ENCODE measurements at regions not wholly inside any gene's neighbourhood (a gene's known extent, or its start where the extent isn't known, plus 50 kb on each side); places are given as distances from the start of the nearest gene placed in this dataset.

GRCh38 chr2:88329815-88330603 lies 122.5 kb downstream of the FOXI3 start:
- no peak for ATAC-seq

GRCh38 chr2:88321449-88322248 lies 130.8 kb downstream of the FOXI3 start:
- Histone ChIP-seq H3K4me3 (no peak overlapping the region), H3K9me3 (no peaks in the 10 kb centered on the region), H3K36me3 (ENCODE audit: low read depth) (no peaks in the 10 kb centered on the region), H3K4me1 (ENCODE audit: low read depth) (no peaks in the 10 kb centered on the region)
- intact Hi-C loops (cut with DNase I, micrococcal nuclease) = no loop called here
- ATAC-seq = no peak
- no peak for DNase-seq
- no peak for TF ChIP-seq CTCF (IDR thresholded peaks at IDR 0.05)

More at GRCh38 chr2:88329815-88330603, 122.5 kb downstream of the FOXI3 start:
- Histone ChIP-seq H3K4me1 (ENCODE audit: low read depth) (no peaks in the 10 kb centered on the region), H3K36me3 (ENCODE audit: low read depth) (no peaks in the 10 kb centered on the region), H3K4me3 (no peak overlapping the region), H3K9me3 (no peaks in the 10 kb centered on the region)
- no peak for DNase-seq
- intact Hi-C loops (cut with DNase I, micrococcal nuclease) = no loop called here
- no peak for TF ChIP-seq CTCF (IDR thresholded peaks at IDR 0.05)

GRCh38 chr2:88320076-88320773 lies 132.3 kb downstream of the FOXI3 start:
- no peaks in the 10 kb centered on the region for H3K9me3 ChIP-seq
- DNase-seq (no peak), ATAC-seq (no peak)
- intact Hi-C loops (cut with DNase I, micrococcal nuclease) = no loop called here
- no peak for TF ChIP-seq CTCF (IDR thresholded peaks at IDR 0.05)
- no peak overlapping the region for H3K4me3 ChIP-seq
- H3K4me1 ChIP-seq (ENCODE audit: low read depth) = no peaks in the 10 kb centered on the region
- H3K36me3 ChIP-seq (ENCODE audit: low read depth) = no peaks in the 10 kb centered on the region

GRCh38 chr2:88318956-88319330 lies 133.6 kb downstream of the FOXI3 start:
- ATAC-seq (no peak), DNase-seq (no peak)
- Histone ChIP-seq H3K4me1 (ENCODE audit: low read depth) (no peaks in the 10 kb centered on the region), H3K36me3 (ENCODE audit: low read depth) (no peaks in the 10 kb centered on the region), H3K4me3 (no peak overlapping the region), H3K9me3 (no peaks in the 10 kb centered on the region)
- intact Hi-C loops (cut with DNase I, micrococcal nuclease) = no loop called here
- TF ChIP-seq CTCF (IDR thresholded peaks at IDR 0.05) = no peak

GRCh38 chr2:88318071-88318955 lies 134.2 kb downstream of the FOXI3 start:
- H3K4me3 ChIP-seq = no peak overlapping the region
- H3K36me3 ChIP-seq (ENCODE audit: low read depth) = no peaks in the 10 kb centered on the region
- no peaks in the 10 kb centered on the region for H3K9me3 ChIP-seq
- DNase-seq (no peak), ATAC-seq (no peak)
- no peak for TF ChIP-seq CTCF (IDR thresholded peaks at IDR 0.05)
- H3K4me1 ChIP-seq (ENCODE audit: low read depth) = no peaks in the 10 kb centered on the region
- intact Hi-C loops (cut with DNase I, micrococcal nuclease) = no loop called here

All from mucosa of descending colon (tissue), 3 donors.